A673 (cell line): ENCODE measurements at regions not wholly inside any gene's neighbourhood (a gene's known extent, or its start where the extent isn't known, plus 50 kb on each side); places are given as distances from the start of the nearest gene placed in this dataset.

Source experiments
- EZH2 ChIP-seq: fragments of 200-600 bp; sonication (generic); IDR thresholded peaks from 2 replicates; pipeline ENCODE4 v1.6.1; 2017; ENCODE audit warnings: borderline replicate concordance, low read depth, mild to moderate bottlenecking, mixed read lengths, antibody characterized with exemption, low read length; ENCODE audit not compliant: poor library complexity, severe bottlenecking
- TF ChIP-seq, protein P1 (sequence below): fragments of 300-800, 200-600 bp; sonication (generic); conservative IDR thresholded peaks from 2 replicates; pipeline ENCODE4 v1.5.1; 2017; ENCODE audit warnings: low read depth, mild to moderate bottlenecking, antibody characterized with exemption, low read length, moderate library complexity, mixed read lengths

DNA sequence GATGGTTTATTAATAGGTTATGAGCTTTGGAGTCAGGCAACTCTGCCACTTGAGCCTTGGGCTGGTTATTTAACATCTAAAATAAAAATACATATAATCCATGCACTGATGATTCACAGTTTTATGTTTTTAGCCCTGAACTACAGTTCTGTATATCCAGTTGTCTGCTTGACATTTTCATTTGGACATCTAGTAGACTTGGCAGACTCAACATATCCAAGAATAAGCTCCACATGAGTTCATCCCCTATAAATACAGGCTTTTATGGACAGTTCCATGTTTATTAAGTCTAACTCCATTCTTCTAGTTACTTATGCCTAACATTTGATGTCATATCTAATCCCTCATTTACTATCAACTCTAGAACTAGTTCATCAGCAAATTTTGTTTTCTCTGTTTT, 174.2 kb downstream of the KIF2B start:
- TF ChIP-seq, protein P1, sequence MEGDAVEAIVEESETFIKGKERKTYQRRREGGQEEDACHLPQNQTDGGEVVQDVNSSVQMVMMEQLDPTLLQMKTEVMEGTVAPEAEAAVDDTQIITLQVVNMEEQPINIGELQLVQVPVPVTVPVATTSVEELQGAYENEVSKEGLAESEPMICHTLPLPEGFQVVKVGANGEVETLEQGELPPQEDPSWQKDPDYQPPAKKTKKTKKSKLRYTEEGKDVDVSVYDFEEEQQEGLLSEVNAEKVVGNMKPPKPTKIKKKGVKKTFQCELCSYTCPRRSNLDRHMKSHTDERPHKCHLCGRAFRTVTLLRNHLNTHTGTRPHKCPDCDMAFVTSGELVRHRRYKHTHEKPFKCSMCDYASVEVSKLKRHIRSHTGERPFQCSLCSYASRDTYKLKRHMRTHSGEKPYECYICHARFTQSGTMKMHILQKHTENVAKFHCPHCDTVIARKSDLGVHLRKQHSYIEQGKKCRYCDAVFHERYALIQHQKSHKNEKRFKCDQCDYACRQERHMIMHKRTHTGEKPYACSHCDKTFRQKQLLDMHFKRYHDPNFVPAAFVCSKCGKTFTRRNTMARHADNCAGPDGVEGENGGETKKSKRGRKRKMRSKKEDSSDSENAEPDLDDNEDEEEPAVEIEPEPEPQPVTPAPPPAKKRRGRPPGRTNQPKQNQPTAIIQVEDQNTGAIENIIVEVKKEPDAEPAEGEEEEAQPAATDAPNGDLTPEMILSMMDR = no peak
- no peak for TF ChIP-seq EZH2
